HG02678 (cell line): ENCODE measurements at regions not wholly inside any gene's neighbourhood (a gene's known extent, or its start where the extent isn't known, plus 50 kb on each side); places are given as distances from the start of the nearest gene placed in this dataset.
A peak's percentile ranks its signal among the peaks of the same experiment; 100 is the strongest.
"Not testable (repeated sequence)": the region's sequence is repeated elsewhere in the genome, so short reads cannot be mapped to it uniquely, and the experiment has no call there.

Experiments
- ATAC-seq: cut with Tn5 transposase; IDR thresholded peaks from one replicate; pipeline ENCODE4 v1.9.1; 2021; ENCODE audit warnings: mild to moderate bottlenecking, moderate library complexity; ENCODE audit not compliant: unreplicated experiment

- no peak for ATAC-seq
Observed at GRCh38 chr7:106354822-106355221, 70.0 kb upstream of the NAMPT start.

DNA sequence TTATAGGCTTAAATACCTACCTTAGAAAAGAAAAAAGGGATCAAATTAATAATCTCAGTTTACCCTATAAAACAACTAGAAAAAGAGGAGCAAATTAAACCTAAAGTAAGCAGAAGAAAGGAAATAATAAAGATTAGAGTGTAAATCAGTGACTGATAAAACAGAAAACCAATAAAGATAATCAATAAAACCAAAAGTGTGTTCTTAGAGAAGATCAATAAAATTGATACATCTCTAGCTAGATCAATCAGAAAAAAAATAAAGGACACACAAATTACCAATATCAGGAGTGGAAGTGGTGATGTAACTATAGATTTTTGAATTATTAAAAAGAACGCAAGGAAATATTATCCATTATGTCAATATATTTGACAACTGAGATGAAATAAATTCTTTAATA lies 69.2 kb upstream of the NAMPT start:
- no peak for ATAC-seq

- no peak for ATAC-seq
Observed at GRCh38 chr7:106348231-106348630, 63.4 kb upstream of the NAMPT start.

GRCh38 chr7:106347229-106347833 lies 62.5 kb upstream of the NAMPT start:
- no peak for ATAC-seq

DNA sequence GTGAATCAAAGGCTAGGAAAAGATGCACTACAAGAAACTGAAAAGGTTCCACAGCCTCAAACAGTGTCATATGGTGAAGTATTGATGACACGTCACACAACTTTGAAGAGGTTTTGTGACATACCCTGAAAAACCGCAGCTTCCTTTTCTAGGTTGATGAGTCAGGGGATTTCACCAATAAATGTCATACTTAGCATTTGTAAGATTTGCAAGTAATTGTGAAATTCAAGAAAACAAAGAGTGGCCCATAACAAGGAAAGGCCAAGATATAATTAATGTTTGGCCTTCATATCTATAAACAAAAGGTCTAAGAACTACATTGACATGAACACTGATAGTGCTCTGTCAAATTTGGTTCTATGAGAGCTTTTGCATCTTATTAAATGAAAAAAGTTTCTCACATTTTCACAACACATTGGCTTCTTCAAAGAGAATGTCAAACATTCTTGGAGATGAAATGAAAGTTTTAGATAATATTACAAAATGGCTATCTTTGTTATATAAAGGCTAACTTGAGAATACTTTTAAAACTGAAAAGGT lies 62.0 kb upstream of the NAMPT start:
- peak; percentile 94 for ATAC-seq

- ATAC-seq = no peak
Observed at GRCh38 chr7:106346167-106346677, 61.4 kb upstream of the NAMPT start.

DNA sequence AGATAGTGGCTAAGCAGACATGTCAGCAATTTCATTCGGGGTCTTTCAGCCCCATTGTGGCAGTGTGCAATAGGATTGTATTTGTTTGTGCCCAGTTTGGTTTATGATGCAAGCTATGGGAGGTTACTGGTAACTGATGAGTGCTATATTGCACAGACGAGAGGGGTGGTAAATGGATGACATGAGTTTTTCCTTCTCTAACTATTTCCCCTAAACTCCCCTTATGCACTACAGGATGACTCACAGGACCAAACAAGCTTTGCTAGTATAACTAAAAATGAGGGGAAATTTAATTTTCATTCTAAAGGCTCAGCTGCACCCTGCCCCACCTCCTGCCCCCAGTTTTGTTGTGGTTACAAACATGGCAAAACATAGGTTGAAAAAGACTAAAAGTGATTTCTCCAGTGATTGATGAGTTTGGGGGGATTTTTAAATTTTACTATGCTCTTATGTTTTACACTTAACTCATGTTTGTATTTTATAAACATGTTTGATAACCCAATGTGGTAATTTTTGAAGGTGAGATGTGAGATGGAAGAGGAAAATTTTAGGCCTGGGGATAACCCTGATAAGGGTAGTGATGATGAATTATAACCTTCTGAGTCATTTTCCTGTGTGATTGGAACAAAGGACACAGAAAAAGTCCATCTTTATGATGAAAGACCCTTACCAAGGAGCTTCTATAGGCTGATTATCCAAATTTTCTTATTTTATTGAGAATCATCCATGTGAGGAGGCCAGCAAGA lies 60.8 kb upstream of the NAMPT start:
- no peak for ATAC-seq

DNA sequence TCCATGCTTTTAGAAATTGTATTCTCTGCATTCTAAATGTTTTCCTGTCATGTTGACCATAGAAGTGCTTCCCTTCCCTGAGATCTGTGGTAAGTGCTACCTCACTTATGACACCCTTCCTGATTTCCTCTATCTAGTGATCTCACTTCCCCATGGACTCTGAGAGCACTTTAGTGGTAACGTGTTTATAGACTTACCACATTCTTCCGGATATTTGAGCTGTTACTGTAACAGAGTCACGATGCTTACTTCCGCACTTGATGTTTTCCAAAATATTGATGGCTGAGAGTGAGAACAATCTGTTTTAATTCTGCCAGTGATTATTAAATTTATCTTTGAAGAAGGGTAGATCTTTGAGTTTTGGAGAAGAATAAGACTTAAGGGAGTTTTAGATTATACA lies 60.1 kb upstream of the NAMPT start:
- ATAC-seq = no peak

GRCh38 chr7:106344211-106344610 lies 59.4 kb upstream of the NAMPT start:
- no peak for ATAC-seq

GRCh38 chr7:106342049-106342448 lies 57.3 kb upstream of the NAMPT start:
- not testable (repeated sequence) for ATAC-seq

DNA sequence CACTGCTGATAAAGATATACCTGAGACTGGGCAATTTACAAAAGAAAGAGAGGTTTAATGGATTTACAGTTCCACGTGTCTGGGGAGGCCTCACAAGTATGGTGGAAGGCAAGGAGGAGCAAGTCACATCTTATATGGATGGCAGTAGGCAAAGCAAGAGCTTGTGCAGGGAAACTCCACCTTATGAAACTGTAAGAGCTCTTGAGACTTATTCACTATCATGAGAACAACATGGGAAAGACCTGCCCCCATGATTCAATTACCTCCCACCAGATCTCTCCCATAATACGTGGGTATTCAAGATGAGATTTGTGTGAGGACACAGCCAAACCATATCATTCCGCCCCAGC lies 55.4 kb upstream of the NAMPT start:
- not testable (repeated sequence) for ATAC-seq

DNA sequence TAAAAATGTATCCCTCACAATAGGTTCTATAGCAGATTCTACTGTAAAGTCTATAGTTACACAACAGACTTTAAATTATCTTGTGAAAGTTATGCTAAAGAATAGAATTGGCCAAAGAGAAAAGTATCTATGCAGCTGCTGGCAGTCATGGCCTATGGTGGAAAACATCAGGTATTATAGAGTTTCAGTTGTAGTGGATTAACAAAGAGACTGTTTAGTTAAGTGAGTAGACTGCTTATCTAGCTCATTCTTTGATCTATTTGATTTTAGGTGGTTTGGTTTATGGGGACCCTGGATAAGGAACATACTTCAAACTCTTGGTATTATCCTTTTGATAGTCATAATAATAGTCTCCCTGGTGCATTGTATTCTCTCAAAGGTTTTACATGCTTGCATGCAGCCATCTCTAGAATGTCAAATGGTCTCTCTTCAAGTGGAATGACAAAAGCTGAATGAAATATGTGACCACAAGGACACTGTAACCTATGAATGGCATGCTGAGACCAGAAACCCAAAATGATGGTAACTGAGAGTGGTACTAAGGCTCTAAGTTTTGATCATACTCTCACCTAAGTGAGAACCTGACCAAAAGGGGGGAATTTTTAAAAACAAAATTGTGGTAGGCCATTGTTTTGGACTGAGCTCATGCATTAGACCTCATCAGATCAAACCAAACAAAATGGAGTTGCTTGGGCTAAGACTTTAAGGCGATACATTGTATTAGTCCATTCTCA lies 54.9 kb upstream of the NAMPT start:
- ATAC-seq = no peak

DNA sequence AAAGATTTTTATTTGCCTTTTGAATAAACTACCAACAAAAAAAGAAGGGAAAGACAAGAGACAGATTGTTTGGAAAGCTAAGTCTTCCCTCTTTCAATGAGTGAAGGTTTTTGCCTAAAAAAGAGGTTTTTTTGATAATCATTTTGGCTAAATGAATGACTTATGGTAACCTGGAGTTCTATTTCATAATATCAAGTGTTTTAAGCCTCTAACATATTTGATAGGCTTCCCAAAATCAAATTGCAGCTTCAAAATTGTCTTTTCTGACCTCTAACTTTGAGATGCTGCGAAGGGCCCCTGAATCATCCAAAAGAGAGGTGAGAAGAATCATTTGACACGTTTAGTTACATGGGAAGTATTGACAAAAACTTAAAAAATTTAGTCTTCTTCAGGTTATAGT lies 53.0 kb upstream of the NAMPT start:
- ATAC-seq = no peak

GRCh38 chr7:106335814-106336213 lies 51.0 kb upstream of the NAMPT start:
- ATAC-seq = no peak
